Transverse colon (tissue), 4 donors: ENCODE measurements at regions not wholly inside any gene's neighbourhood (a gene's known extent, or its start where the extent isn't known, plus 50 kb on each side); places are given as distances from the start of the nearest gene placed in this dataset.
"Not testable (repeated sequence)": the region's sequence is repeated elsewhere in the genome, so short reads cannot be mapped to it uniquely, and the experiment has no call there.

Experiments used
- DNase-seq: peaks from one replicate; pipeline ENCODE4 v3.0.0-alpha.2; 2019
- H3K27ac ChIP-seq, 4 donors: fragments of 200-600 bp; sonication (generic); 2 replicates each; pipeline ENCODE4 v1.5.1; 2016 to 2018; ENCODE audit warnings: inconsistent platforms in 4 of 4
- H3K27me3 ChIP-seq: fragments of 200-600 bp; sonication (generic); 2 replicates; pipeline ENCODE4 v1.5.1; 2017; ENCODE audit warnings: inconsistent platforms
- H3K36me3 ChIP-seq, 4 donors: fragments of 200-600 bp; sonication (generic); 2 replicates each; pipeline ENCODE4 v1.5.1; 2017 to 2019; ENCODE audit warnings: inconsistent platforms in 4 of 4
- H3K4me1 ChIP-seq, 4 donors: fragments of 200-600 bp; sonication (generic); 2 replicates each; pipeline ENCODE4 v1.5.1; 2017 to 2020; ENCODE audit warnings: inconsistent platforms in 4 of 4
- H3K4me3 ChIP-seq, 4 donors: fragments of 200-600 bp; sonication (generic); 1 replicate in 1 of 4; 2 replicates in 3 of 4; pipeline versions ENCODE4 v1.5.1 to v1.6.1; 2017 to 2019; ENCODE audit warnings: inconsistent platforms in 4 of 4
- H3K9me3 ChIP-seq, 2 donors: fragments of 200-600 bp; sonication (generic); 2 replicates each; pipeline ENCODE4 v1.5.1; 2017 to 2019; ENCODE audit warnings: inconsistent platforms in 2 of 2
- EP300 ChIP-seq: sonication (generic); formaldehyde crosslinking; IDR thresholded peaks from one replicate; pipeline ENCODE4 v1.6.1; 2017; ENCODE audit warnings: antibody characterized with exemption, low read depth
- POLR2A ChIP-seq: fragments of 450-650 bp; IDR thresholded peaks from one replicate; pipeline ENCODE4 v1.6.1; 2016; ENCODE audit warnings: antibody characterized with exemption, mild to moderate bottlenecking, moderate library complexity
- POLR2AphosphoS5 ChIP-seq, 3 donors: sonication (generic); formaldehyde crosslinking; IDR thresholded peaks; one replicate each; pipeline ENCODE4 v1.6.1; 2016; ENCODE audit warnings: antibody characterized with exemption in 3 of 3
- WGBS, 2 donors: methylation state at CpG; one replicate each; pipeline ENCODE4 v1.1.5; 2018; ENCODE audit warnings: low coverage in 1 of 2; 5-methylcytosine and 5-hydroxymethylcytosine counted together
- in situ Hi-C, 4 donors: fragments of 200-750 bp; cut with MboI; loops; one replicate each; pipeline versions ENCODE4 v1.15.0 to v1.15.1; 2017; ENCODE audit warnings: low sequenced_read_pairs in 3 of 4, low pct_ligation_motif_present in 1 of 4, low pct_unique_long_range_greater_than_20kb in 1 of 4
- intact Hi-C: fragments of 100-400 bp; cut with DNase I; formaldehyde crosslinking; loops from one replicate; pipeline ENCODE4 v1.15.1; 2023; ENCODE audit warnings: low total_unique reads
- TF ChIP-seq, protein P1 (sequence below), 5 experiments: fragments of 200-600 bp in 3 of 5; fragments of 450-650 bp in 2 of 5; sonication (generic) in 3 of 5; IDR thresholded peaks; 1 replicate in 2 of 5; 2 replicates in 3 of 5; pipeline ENCODE4 v1.5.1; 2016 to 2017; ENCODE audit warnings: antibody characterized with exemption in 5 of 5, inconsistent platforms in 3 of 5, mild to moderate bottlenecking in 2 of 5, moderate library complexity in 1 of 5

DNA sequence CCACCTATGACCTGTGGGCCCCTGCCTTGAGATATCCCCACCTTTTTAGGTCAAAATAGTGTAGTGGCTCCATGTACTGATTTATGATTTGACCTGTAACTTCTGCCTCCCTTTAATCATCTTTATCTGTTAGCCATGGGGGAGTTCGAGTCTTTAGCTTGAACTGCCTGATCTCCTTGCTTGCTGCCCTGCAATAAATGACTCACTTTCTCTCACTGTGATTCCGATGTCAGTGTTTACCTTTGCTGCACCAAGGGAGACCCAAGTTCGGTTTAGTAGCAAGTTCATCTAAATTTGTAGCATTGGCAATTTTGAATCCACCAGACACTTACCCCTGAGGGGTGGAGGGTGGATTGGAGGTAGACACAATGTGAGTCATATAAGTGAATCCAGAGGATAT is 814.6 kb upstream of the AUTS2 start:
- in situ Hi-C loops (no loop called here), intact Hi-C loops (no loop called here)
- Histone ChIP-seq H3K4me3 (no peak overlapping the region), H3K9me3 (no peaks in the 10 kb centered on the region), H3K36me3 (no peaks in the 10 kb centered on the region), H3K27me3 (no peaks in the 10 kb centered on the region), H3K4me1 (no peaks in the 10 kb centered on the region), H3K27ac (no peak overlapping the region)
- TF ChIP-seq, protein P1, sequence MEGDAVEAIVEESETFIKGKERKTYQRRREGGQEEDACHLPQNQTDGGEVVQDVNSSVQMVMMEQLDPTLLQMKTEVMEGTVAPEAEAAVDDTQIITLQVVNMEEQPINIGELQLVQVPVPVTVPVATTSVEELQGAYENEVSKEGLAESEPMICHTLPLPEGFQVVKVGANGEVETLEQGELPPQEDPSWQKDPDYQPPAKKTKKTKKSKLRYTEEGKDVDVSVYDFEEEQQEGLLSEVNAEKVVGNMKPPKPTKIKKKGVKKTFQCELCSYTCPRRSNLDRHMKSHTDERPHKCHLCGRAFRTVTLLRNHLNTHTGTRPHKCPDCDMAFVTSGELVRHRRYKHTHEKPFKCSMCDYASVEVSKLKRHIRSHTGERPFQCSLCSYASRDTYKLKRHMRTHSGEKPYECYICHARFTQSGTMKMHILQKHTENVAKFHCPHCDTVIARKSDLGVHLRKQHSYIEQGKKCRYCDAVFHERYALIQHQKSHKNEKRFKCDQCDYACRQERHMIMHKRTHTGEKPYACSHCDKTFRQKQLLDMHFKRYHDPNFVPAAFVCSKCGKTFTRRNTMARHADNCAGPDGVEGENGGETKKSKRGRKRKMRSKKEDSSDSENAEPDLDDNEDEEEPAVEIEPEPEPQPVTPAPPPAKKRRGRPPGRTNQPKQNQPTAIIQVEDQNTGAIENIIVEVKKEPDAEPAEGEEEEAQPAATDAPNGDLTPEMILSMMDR (IDR thresholded peaks at IDR 0.05) = no peak
- TF ChIP-seq POLR2AphosphoS5 (IDR thresholded peaks at IDR 0.05) (no peak), EP300 (no peak), POLR2A (no peak)
- no peak for DNase-seq
- 58 to 59% methylated on average over 3 of the region's 3 CpGs for WGBS, 2 donors

DNA sequence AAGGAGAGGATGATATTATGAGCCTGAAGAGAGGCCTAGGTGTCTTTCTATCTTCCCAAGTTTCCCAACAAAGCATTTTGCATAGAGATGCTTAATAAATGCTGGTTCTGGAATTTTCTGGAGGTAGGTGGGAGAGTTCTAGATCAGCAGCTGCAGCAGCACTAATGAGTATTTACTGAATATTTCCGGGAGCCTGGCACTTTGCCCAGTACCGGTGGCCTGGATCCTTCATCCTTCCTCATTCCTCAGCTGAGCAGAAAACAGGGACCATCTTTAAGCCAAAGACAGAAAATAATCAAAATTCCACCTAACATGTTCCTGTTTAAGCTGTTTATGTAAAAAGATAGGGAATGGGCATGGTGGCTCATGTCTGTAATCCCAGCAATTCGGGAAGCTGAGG is 813.2 kb upstream of the AUTS2 start:
- no peaks in the 10 kb centered on the region for H3K36me3 ChIP-seq
- in situ Hi-C loops (no loop called here), intact Hi-C loops (no loop called here)
- no peak for DNase-seq
- no peak for TF ChIP-seq POLR2AphosphoS5 (IDR thresholded peaks at IDR 0.05)
- TF ChIP-seq EP300 = no peak
- TF ChIP-seq, protein P1 (IDR thresholded peaks at IDR 0.05) = no peak
- TF ChIP-seq POLR2A = no peak
- 38 to 44% methylated on average over 3 of the region's 3 CpGs for WGBS, 2 donors
- H3K4me1 ChIP-seq = no peaks in the 10 kb centered on the region
- no peaks in the 10 kb centered on the region for H3K9me3 ChIP-seq
- H3K27me3 ChIP-seq = no peaks in the 10 kb centered on the region
- no peak overlapping the region for H3K27ac ChIP-seq
- no peak overlapping the region for H3K4me3 ChIP-seq

DNA sequence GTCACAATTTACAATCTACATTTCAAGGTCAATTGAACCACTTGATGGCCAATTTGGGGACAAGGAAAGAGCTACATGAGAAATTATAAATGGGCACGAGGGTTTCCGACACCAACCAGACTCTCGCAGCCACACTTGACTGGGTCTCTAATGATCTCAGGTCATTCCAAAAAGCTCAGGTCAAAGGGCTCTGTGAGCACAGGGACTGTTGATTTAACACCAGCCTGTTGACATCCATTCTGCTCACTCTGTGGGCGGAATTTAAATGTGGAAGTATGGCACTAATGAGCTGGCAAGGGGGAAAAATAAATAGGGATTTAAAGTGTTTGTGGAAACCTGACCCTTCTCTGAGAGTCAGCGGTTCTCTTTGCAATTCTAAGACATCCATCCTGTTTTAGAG is 810.7 kb upstream of the AUTS2 start:
- DNase-seq = no peak
- Histone ChIP-seq H3K36me3 (no peaks in the 10 kb centered on the region), H3K27me3 (no peaks in the 10 kb centered on the region), H3K27ac (no peak overlapping the region), H3K4me1 (no peaks in the 10 kb centered on the region), H3K4me3 (no peak overlapping the region), H3K9me3 (no peaks in the 10 kb centered on the region)
- 56 to 61% methylated on average over 3 to 5 of the region's 5 CpGs for WGBS, 2 donors
- intact Hi-C loops (no loop called here), in situ Hi-C loops (no loop called here)
- TF ChIP-seq EP300 (no peak), POLR2AphosphoS5 (IDR thresholded peaks at IDR 0.05) (no peak), POLR2A (no peak)
- TF ChIP-seq, protein P1 (IDR thresholded peaks at IDR 0.05) = no peak

DNA sequence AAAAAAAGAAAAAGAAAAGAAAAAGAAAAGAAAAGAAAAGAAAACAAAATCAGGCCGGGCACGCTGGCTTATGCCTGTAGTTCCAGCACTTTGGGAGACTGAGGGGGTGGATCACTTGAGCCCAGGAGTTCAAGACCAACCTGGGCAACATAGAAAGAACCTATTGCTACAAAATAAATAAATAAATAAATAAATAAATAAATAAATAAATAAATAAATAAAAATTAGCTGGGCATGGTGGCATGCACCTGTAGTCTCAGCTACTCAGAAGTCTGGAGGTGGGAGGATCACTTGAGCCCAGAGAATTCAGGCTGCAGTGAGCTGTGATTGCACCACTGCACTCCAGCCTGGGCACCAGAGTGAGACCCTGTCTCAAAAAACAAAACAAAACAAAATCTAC is 809.7 kb upstream of the AUTS2 start:
- in situ Hi-C loops, H3K4me1 ChIP-seq, H3K27me3 ChIP-seq, intact Hi-C loops, H3K4me3 ChIP-seq, H3K9me3 ChIP-seq, H3K36me3 ChIP-seq, H3K27ac ChIP-seq, DNase-seq: not testable (repeated sequence)
- WGBS, 2 donors = 65 to 100% methylated on average over 2 of the region's 2 CpGs

DNA sequence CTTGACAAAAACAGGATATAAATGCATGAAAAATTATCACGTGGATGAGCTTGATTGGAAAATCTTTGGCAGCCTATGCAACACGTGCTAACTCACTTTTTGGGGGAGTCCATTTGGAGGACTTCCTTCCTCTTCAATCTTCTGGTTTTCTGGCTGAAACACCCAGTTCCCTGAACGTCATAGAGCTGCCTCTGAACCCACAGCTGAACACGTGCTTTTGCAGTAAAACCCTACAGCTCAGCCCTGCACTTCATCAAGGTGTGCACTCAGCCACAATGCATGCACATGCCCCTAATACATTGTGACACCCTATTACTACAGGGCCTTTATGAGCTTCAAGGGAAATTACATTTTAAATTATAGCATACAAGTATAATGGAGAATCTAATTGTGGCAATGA is 808.7 kb upstream of the AUTS2 start:
- no peak overlapping the region for H3K27ac ChIP-seq
- H3K4me1 ChIP-seq = no peaks in the 10 kb centered on the region
- peaks cover 0 to 5% of the 10 kb centered on the region in 2 donors for H3K9me3 ChIP-seq
- no peak overlapping the region for H3K4me3 ChIP-seq
- H3K27me3 ChIP-seq = no peaks in the 10 kb centered on the region
- in situ Hi-C loops (no loop called here), intact Hi-C loops (no loop called here)
- no peaks in the 10 kb centered on the region for H3K36me3 ChIP-seq
- WGBS, 2 donors = 20 to 23% methylated on average over 1 to 4 of the region's 4 CpGs
- TF ChIP-seq POLR2A = no peak
- no peak for TF ChIP-seq EP300
- TF ChIP-seq, protein P1 (IDR thresholded peaks at IDR 0.05) = no peak
- no peak for TF ChIP-seq POLR2AphosphoS5 (IDR thresholded peaks at IDR 0.05)
- no peak for DNase-seq
